ENCODE measurements at regions not wholly inside any gene's neighbourhood (a gene's known extent, or its start where the extent isn't known, plus 50 kb on each side); places are given as distances from the start of the nearest gene placed in this dataset.

DNA sequence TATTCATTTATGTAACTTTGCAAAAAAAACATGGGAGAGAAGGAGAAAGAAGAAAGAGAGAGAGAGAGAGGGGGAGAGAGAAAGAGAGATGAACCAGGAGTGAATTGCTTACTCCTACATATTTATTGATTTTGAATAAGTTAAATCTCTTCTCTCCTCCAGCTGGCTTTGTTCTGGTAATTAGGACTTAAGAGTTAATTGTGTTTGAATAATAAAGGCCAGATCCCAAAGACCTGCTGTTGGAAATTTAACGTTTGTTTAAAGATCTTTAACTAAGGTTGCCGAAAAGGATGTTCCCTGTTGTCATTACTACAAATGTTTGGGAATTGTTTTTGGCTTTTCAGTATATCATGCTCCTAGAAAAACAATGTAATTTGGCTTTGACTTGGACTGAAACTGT lies 473.0 kb downstream of the TUSC1 start:
- TF ChIP-seq POLR2A (IDR thresholded peaks at IDR 0.05) (no peak), POLR2AphosphoS5 (IDR thresholded peaks at IDR 0.05) (no peak)
- TF ChIP-seq, protein P1, sequence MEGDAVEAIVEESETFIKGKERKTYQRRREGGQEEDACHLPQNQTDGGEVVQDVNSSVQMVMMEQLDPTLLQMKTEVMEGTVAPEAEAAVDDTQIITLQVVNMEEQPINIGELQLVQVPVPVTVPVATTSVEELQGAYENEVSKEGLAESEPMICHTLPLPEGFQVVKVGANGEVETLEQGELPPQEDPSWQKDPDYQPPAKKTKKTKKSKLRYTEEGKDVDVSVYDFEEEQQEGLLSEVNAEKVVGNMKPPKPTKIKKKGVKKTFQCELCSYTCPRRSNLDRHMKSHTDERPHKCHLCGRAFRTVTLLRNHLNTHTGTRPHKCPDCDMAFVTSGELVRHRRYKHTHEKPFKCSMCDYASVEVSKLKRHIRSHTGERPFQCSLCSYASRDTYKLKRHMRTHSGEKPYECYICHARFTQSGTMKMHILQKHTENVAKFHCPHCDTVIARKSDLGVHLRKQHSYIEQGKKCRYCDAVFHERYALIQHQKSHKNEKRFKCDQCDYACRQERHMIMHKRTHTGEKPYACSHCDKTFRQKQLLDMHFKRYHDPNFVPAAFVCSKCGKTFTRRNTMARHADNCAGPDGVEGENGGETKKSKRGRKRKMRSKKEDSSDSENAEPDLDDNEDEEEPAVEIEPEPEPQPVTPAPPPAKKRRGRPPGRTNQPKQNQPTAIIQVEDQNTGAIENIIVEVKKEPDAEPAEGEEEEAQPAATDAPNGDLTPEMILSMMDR (IDR thresholded peaks at IDR 0.05 in 8 of 11, conservative IDR thresholded peaks at IDR 0.05 in 3 of 11): no peak

All from spleen (tissue), 7 donors.